Stomach (tissue), 4 donors: ENCODE measurements at regions not wholly inside any gene's neighbourhood (a gene's known extent, or its start where the extent isn't known, plus 50 kb on each side); places are given as distances from the start of the nearest gene placed in this dataset.

Experiments
- POLR2A ChIP-seq, 4 donors: fragments of 450-650 bp; IDR thresholded peaks; one replicate each; pipeline ENCODE4 v1.6.1; 2016; ENCODE audit warnings: antibody characterized with exemption in 4 of 4, control low read depth in 2 of 4, mild to moderate bottlenecking in 1 of 4, moderate library complexity in 1 of 4
- POLR2AphosphoS5 ChIP-seq, 3 donors: sonication (generic); formaldehyde crosslinking; IDR thresholded peaks; one replicate each; pipeline ENCODE4 v1.6.1; 2016; ENCODE audit warnings: antibody characterized with exemption in 3 of 3
- TF ChIP-seq, protein P1 (sequence below), 7 experiments: fragments of 450-650 bp in 4 of 7; fragments of 200-600 bp in 3 of 7; sonication (generic) in 3 of 7; IDR thresholded peaks; one replicate each; pipeline ENCODE4 v1.5.1; 2016 to 2019; ENCODE audit warnings: antibody characterized with exemption in 7 of 7, control low read depth in 2 of 7, mild to moderate bottlenecking in 1 of 7

GRCh38 chr13:57988276-57988675 is 356.7 kb downstream of the PCDH17 start:
- TF ChIP-seq POLR2A (IDR thresholded peaks at IDR 0.05), result no peak
- TF ChIP-seq POLR2AphosphoS5 (IDR thresholded peaks at IDR 0.05), result no peak
- TF ChIP-seq, protein P1, sequence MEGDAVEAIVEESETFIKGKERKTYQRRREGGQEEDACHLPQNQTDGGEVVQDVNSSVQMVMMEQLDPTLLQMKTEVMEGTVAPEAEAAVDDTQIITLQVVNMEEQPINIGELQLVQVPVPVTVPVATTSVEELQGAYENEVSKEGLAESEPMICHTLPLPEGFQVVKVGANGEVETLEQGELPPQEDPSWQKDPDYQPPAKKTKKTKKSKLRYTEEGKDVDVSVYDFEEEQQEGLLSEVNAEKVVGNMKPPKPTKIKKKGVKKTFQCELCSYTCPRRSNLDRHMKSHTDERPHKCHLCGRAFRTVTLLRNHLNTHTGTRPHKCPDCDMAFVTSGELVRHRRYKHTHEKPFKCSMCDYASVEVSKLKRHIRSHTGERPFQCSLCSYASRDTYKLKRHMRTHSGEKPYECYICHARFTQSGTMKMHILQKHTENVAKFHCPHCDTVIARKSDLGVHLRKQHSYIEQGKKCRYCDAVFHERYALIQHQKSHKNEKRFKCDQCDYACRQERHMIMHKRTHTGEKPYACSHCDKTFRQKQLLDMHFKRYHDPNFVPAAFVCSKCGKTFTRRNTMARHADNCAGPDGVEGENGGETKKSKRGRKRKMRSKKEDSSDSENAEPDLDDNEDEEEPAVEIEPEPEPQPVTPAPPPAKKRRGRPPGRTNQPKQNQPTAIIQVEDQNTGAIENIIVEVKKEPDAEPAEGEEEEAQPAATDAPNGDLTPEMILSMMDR (IDR thresholded peaks at IDR 0.05), result no peak
